Neural progenitor cell (in vitro differentiated cells): ENCODE measurements at regions not wholly inside any gene's neighbourhood (a gene's known extent, or its start where the extent isn't known, plus 50 kb on each side); places are given as distances from the start of the nearest gene placed in this dataset.

Experiments used
- CTCF ChIP-seq: fragments of 200-600 bp; sonication (generic); IDR thresholded peaks from 2 replicates; pipeline ENCODE4 v1.5.1; 2017; ENCODE audit warnings: antibody characterized with exemption, mild to moderate bottlenecking
- EZH2 ChIP-seq: fragments of 200-600 bp; sonication (generic); IDR thresholded peaks from 2 replicates; pipeline ENCODE4 v1.6.1; 2017; ENCODE audit warnings: antibody characterized with exemption, mild to moderate bottlenecking, moderate library complexity

DNA sequence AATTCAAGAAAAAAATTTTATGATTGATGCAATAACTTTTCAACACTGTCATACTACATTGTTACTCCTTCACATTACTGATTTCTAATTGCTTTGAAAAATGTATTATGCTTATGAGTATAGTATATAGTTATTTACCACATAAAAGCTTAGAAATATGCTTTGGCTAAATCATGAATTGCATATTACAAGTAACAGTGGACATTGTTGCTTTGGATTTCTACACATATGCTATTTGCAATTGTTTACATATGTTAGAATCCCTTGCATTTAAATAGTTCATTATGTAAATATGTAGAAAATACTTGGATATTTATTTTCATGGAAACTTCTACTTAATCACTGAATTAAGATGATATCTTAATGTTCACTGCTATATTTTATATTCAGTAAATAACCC lies 577.5 kb downstream of the QKI start:
- TF ChIP-seq EZH2 (no peak), CTCF (no peak)
